COR-L47 (cell line): ENCODE measurements at regions not wholly inside any gene's neighbourhood (a gene's known extent, or its start where the extent isn't known, plus 50 kb on each side); places are given as distances from the start of the nearest gene placed in this dataset.

Experiments
- DNase-seq: peaks from one replicate; lab custom pipeline; 2025; lab: John Stamatoyannopoulos, UW

- DNase-seq = peak; percentile 24
Observed at GRCh38 chr6:155985660-155986138, 530.1 kb upstream of the NOX3 start.

DNA sequence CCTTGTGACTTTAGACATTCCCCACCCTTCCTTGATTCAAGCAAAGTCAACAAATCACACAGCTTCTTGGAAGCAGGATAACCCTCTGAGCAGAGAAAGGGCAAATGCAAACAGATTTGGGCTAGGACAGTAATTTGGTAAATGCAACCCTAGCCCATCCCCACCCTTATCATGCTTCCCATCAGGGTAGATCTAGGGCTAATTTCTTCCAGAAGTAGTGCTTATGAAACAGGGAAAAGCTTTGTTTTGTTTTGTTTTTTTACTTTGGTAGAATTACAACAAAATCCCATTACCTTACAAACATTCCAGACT is 525.1 kb upstream of the NOX3 start:
- no peak for DNase-seq

DNA sequence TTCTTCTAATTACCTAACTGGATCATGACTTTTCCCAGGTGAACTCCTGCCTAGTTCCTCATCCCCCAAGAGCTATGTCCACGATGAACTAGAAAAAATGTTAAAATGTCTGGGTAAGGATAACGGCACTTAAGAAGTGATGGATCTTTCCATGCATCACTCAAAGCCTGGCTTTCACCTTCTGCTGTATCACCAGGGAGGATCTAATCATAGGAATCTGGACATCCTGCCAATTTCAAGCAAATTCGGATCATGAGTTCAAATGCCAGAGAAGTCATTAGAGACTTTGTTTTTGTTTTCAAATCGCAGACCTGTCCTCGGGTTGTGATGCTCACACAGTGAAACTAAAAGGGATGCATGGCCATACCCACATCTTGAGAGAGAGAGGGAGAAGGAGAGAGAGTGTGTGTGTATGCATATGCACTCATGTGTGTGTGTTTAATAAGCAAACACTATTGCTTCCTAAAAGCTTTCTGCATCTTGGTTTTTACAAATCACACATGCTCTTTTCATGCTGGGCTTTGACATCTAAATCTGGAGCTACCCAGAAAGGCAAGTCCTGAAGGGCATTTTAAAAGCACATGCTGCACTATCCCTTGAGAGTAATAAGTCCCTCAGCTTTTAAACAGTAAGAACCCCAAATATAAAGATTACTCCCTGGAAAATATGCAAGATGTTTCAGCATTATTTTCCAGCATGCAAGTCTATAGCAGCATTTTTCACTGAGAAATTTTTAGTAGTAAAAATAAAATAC is 524.6 kb upstream of the NOX3 start:
- no peak for DNase-seq

GRCh38 chr6:155975506-155975905 is 519.9 kb upstream of the NOX3 start:
- no peak for DNase-seq

GRCh38 chr6:155974811-155975323 is 519.2 kb upstream of the NOX3 start:
- no peak for DNase-seq

DNA sequence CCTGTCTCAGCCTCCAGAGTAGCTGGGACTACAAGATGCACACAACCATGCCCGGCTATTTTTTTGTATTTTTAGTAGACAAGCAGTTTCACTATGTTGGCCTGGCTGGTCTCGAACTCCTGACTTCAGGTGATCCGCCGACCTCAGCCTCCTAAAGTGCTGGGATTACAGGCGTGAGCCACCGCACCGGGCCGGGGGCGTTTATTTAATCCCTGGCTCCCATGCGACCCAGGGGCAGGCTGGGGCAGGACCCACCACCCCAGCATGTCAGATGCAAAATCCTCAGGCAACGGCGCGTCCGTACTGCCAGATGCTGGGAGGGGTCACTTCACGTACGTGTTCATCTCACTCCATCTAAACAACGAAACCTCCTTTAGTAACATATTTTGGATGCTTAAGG is 518.7 kb upstream of the NOX3 start:
- no peak for DNase-seq

- no peak for DNase-seq
Observed at GRCh38 chr6:155970876-155971708, 515.5 kb upstream of the NOX3 start.

DNA sequence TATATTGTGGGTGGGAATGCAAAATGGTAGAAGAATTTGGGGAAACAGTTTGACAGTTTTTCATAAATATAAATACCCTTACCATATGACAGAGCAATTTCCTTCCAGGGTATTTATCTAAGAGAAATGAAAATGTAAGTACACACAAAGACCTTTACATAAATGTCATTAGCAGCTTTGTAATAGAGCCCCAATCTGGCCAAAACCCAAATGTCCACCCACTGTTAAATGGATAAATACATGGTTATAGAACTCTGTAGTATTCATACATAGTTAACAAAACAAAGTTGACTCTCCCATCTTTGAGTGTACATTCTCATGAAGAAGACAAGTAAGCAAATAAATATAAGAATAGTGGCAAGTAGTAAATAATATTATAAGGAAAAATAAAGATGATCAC is 514.8 kb upstream of the NOX3 start:
- DNase-seq = peak; percentile 0

DNA sequence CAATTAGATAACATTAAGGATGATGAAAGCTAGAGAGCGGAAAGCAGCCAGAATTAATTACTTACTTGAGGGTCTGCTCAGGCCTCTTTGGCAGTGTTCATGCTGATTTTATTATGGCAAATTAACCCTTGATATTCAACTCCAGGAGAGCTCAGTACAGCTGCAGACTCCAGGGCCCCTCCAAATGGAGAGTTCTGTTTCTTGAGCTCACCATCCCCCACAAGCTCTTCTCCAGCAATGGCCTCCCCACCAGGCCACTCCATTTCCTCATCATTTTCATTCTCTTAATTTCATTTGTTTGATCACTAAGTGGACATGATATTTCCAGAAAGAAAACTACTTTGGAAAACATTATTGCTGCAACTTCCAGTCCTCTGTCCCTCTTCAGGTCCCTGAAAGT is 513.3 kb upstream of the NOX3 start:
- no peak for DNase-seq

DNA sequence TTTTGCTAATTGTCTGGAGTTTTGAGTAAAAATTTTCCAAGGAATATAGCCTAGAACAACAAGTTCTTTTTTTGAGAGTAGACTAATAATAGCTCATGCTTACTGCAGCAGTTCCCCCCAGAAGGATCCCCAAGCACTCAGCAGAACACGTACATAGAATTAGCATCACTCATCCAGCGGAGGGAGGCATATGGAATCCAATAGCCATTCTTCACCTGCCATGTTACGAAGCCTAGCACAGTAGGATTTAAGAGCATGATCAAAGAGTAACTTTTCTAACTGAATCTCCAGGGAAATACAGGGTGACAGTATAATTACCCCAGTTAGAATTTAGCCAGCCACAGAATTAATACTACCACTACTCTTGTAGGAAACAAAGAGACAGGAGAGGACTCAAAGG is 511.7 kb upstream of the NOX3 start:
- no peak for DNase-seq

DNA sequence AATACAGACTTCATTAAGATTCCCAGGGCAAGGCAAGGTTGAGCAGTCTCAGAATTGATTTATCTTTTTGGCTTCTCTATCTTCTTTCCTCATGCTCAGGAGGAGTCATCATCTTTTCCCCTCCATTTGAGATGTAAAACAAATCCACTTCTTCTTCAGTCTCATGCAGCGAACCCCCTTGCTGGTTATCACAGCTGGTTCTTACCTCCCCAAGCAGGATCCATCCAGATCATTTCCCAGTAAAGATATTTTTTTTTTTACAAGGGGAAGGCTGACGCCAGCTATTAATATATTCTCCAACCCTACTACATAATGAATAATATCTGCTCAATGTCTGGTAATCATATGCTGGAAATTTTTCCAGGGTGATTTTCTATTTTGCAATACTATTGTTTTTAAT is 508.9 kb upstream of the NOX3 start:
- no peak for DNase-seq

GRCh38 chr6:155962276-155962675 is 506.6 kb upstream of the NOX3 start:
- DNase-seq = no peak

DNA sequence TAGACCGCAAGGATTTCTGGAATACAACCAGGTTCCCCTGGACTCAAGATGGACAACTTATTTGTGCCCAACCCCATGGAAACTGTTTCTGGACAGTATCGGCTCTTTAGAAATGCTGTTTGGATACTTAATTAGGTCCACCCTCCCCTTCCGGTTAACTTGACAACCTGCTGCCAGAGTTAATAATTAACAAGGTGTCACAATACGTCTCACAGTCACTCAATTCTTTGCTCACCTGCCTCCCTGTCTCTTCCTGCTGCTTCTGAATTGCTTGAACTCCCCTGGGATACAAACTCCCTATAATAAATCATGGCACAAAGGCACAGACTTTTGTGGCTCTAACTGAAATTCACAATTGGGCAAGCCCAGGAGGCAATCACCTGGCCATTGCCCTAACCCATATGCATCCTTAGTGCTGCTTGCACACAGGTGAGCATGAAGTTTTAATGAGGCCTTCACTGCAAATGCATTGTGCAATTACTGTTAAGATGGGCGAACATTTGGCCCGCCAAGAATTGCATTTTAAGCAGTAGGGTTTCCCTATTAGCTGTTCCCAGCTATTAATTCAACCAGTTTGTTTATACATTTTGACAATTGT is 504.4 kb upstream of the NOX3 start:
- peak; percentile 83 for DNase-seq

DNA sequence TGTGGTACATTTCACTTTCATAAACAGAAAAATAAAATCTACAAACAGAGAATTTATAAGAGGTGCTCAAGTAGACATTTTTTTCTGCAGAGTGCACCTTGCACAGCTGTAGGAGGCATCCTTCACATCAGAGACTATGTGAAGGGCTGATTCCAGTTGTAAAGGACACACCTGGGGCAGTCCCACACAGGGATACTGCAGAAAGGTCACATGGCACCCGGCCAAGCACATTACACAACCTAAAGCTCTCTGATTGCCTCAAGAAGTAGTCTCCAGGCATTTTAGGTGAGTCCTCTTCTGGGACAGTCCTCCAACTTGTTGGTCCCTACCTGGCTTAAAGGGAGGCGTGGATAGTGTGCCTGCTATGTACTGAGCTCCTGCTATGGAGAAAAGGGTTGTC is 502.9 kb upstream of the NOX3 start:
- DNase-seq = no peak

DNA sequence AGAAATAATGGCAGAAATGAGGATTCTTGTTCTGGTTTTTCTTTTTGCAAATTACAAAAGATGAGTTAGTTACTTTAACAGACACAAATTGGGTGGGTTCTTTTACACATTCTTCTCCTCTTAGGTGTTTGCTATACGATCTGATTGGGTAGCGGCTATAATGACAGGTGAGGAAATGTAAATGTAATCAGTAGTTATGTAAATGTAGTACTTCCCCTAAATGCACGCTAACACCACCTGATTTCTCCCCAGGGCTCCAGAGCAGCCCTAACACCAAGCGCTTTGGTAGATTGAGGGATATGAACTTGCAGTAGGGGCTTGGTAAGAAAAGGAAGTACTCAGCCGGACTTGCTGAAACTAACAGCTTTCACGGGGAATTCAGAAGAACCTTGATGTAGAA is 499.4 kb upstream of the NOX3 start:
- no peak for DNase-seq

DNA sequence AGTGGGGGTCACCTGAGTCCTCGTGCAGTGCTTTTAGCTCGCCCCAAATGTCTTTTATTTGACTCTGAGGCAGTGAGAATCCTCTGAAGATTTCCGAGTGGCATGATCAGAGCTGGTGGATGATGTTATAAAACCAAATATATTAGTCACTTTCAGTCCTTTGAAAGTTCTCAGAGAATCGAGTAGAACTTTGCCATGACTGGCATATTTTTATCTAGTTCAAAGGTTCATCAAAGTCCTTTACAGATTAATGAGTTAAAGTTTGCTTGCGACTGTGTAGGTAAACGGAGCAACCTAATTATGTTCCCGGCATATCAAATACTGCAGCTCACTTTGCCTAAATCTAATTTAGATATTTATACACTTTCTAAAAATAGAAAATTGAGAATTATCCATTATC is 498.5 kb upstream of the NOX3 start:
- no peak for DNase-seq

GRCh38 chr6:155949256-155949655 is 493.6 kb upstream of the NOX3 start:
- DNase-seq = no peak

DNA sequence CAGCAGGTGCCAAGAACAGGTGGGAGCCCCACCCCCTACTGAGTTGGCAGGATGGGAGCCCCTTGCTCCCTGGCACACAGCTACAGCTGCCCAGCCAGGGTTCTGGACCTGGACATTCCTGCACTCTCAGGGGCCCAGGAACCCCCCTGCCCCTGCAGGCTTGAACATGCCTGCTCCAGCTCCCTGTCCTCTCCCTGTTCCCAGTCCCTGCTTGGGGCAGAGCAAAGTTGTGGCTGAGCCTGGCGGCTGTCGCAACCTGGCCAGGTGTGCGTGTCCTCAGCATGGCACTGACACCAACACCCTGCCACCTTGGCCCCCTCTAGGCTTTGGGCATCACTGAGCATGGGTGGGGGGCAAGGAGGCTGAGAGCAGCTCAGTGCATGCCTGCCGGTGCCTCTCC is 491.2 kb upstream of the NOX3 start:
- no peak for DNase-seq

DNA sequence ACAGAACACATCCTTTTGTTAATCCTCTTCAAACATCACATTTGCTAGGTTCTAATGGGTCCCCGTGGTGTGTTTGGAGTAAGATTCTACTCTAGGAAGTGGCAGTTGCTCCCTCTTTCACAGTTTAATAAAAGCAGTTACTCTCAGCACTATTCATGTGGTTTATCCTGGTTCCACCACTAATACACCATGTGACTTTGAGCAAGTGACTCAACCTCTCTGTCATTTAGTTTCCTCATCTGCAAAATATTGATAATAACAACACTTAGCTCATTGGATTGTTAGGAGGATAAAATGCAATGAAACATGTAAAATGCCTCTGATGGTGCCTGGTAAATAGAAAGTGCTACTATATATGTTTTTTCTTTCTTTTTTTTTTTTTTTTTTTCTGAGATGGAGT is 488.0 kb upstream of the NOX3 start:
- DNase-seq = no peak

DNA sequence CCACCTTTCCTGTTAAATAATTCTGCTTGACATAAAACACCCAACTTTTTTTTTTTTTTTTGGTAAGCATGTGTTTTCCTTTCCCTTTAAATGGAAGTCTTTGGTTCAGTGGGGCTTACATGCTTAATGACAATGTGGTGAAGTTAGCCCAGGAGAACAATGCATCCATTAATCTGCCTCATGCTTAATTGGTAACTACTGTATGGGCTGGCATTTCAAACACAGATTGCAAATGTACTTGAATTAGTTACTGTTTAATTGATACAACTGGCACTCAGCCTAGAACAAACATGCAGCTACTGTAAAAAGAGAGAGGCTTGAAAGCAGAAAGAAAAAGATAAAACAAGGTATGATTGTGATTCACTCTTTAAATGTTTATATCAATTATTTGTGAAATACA is 483.6 kb upstream of the NOX3 start:
- peak; percentile 17 for DNase-seq

GRCh38 chr6:155936551-155936950 is 480.9 kb upstream of the NOX3 start:
- no peak for DNase-seq

DNA sequence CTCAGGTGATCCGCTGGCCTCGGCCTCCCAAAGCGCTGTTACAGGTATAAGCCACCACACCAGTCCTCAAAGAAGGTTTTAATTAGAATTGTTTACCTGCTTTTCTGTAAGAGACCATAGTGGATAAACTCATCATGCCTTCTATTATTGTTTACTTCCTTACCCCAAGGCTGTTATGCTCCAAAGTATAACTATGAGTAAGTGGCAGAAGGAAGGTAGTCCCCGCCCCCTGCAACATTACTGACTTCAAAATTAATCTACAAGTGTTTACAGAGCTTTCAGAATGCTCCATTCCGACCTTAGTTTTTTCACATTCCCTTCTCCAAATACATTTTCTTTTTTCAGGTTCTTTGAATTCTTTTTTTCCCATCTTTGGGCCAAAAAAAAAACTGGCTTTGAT is 480.5 kb upstream of the NOX3 start:
- DNase-seq = no peak
